Peyer's patch (tissue), 4 donors: ENCODE measurements at regions not wholly inside any gene's neighbourhood (a gene's known extent, or its start where the extent isn't known, plus 50 kb on each side); places are given as distances from the start of the nearest gene placed in this dataset.

Experiments
- DNase-seq, 3 donors: peaks; one replicate each; pipeline ENCODE4 v3.0.0-alpha.2; 2017 to 2019
- H3K27ac ChIP-seq, 4 donors: fragments of 200-600 bp; sonication (generic); one replicate each; pipeline ENCODE4 v1.5.1; 2016 to 2019
- H3K27me3 ChIP-seq, 2 donors: fragments of 200-600 bp; sonication (generic); one replicate each; pipeline ENCODE4 v1.5.1; 2019
- H3K36me3 ChIP-seq, 3 donors: fragments of 200-600 bp; sonication (generic); one replicate each; pipeline ENCODE4 v1.5.1; 2016 to 2019
- H3K4me1 ChIP-seq, 4 donors: fragments of 200-600 bp; sonication (generic); one replicate each; pipeline ENCODE4 v1.5.1; 2016 to 2019
- H3K4me3 ChIP-seq, 4 donors: fragments of 200-600 bp; sonication (generic); 1 replicate in 3 of 4; 2 replicates in 1 of 4; pipeline ENCODE4 v1.5.1; 2016 to 2019; ENCODE audit warnings: mild to moderate bottlenecking in 1 of 4
- H3K9me3 ChIP-seq, 4 donors: fragments of 200-600 bp; sonication (generic); one replicate each; pipeline ENCODE4 v1.5.1; 2016 to 2019; ENCODE audit warnings: mild to moderate bottlenecking in 1 of 4
- POLR2A ChIP-seq, 2 donors: fragments of 450-650 bp; IDR thresholded peaks; one replicate each; pipeline ENCODE4 v1.5.1; 2017; ENCODE audit warnings: antibody characterized with exemption in 2 of 2, mild to moderate bottlenecking in 2 of 2, moderate library complexity in 2 of 2
- TF ChIP-seq, protein P1 (sequence below), 6 experiments: fragments of 450-650 bp in 4 of 6; fragments of 200-600 bp in 2 of 6; sonication (generic) in 1 of 6; IDR thresholded peaks; one replicate each; pipeline ENCODE4 v1.5.1; 2017 to 2019; ENCODE audit warnings: antibody characterized with exemption in 6 of 6, mild to moderate bottlenecking in 3 of 6, moderate library complexity in 1 of 6

DNA sequence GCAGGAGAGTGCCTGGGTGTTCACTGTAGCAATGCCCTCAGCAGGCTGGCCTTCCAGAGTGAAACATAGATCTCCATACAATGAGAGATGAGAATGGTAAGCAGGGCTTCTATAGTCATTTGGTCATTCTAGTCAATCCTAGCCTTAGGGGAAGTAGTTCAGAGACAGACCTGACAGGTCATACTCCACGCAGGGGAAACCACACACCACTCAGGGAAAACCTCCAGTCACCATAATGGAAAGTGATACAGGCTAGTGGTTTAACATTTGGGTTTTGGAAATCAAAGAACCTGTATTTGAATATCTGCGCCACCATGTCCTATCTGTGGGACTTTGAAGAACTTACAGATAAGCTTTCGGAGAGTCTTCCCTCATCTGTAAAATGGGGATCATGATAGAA is 425.7 kb upstream of the PPP2R3A start:
- Histone ChIP-seq H3K4me3 (no peak overlapping the region), H3K9me3 (no peaks in the 10 kb centered on the region), H3K27me3 (no peaks in the 10 kb centered on the region), H3K27ac (no peak overlapping the region), H3K4me1 (no peaks in the 10 kb centered on the region), H3K36me3 (no peaks in the 10 kb centered on the region)
- DNase-seq: no peak
- no peak for TF ChIP-seq POLR2A (IDR thresholded peaks at IDR 0.05)
- TF ChIP-seq, protein P1, sequence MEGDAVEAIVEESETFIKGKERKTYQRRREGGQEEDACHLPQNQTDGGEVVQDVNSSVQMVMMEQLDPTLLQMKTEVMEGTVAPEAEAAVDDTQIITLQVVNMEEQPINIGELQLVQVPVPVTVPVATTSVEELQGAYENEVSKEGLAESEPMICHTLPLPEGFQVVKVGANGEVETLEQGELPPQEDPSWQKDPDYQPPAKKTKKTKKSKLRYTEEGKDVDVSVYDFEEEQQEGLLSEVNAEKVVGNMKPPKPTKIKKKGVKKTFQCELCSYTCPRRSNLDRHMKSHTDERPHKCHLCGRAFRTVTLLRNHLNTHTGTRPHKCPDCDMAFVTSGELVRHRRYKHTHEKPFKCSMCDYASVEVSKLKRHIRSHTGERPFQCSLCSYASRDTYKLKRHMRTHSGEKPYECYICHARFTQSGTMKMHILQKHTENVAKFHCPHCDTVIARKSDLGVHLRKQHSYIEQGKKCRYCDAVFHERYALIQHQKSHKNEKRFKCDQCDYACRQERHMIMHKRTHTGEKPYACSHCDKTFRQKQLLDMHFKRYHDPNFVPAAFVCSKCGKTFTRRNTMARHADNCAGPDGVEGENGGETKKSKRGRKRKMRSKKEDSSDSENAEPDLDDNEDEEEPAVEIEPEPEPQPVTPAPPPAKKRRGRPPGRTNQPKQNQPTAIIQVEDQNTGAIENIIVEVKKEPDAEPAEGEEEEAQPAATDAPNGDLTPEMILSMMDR (IDR thresholded peaks at IDR 0.05): no peak

DNA sequence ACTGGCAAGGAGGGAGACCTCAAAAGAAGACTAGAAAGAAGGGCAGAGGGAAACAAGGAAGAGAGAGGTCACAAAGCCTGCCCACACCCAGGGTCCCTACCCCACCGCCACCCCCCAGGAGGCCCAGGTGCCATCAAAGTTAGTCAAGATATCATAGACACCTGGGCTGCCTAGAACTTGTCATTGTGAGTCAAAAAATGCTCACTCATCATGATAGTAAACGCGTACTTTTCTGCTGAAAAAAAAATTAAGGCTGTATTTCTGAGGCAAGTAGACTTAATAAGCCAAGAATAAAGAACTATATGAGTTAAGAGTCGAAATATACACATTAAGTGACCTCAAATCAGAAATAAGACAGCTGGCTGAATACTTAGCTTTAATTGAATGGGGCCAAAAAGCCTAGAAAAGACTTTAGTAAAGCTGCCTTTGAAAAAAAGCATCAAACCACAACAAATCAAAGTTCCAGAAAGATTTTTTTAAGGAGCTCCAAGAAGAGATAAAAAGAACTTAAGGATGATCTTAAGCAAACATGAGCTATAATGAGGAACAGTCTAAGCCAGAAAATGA is 415.5 kb upstream of the PPP2R3A start:
- Histone ChIP-seq H3K4me3 (no peak overlapping the region), H3K27me3 (no peaks in the 10 kb centered on the region), H3K36me3 (no peaks in the 10 kb centered on the region), H3K4me1 (no peaks in the 10 kb centered on the region), H3K9me3 (no peaks in the 10 kb centered on the region), H3K27ac (no peak overlapping the region)
- no peak for DNase-seq
- TF ChIP-seq, protein P1 (IDR thresholded peaks at IDR 0.05): no peak
- TF ChIP-seq POLR2A (IDR thresholded peaks at IDR 0.05): no peak

DNA sequence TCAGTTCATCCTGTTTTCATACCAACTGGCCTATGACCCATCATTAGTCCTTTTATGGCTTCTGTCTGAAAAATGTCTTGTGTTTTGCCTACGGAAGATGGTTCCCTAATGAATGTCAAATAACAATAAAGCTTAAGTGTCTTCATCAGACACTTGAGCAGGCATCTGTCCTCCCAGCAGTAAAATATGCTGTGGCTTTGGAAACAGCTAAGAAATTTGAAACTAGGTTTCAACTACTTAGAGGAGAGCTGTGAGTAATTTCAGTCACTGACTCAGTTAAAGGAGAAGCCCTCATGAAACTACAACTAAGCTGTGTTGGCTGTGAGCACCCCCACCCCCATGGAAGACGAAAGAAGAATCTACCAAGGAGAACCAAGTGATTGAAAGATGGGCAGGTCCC is 409.4 kb upstream of the PPP2R3A start:
- H3K27ac ChIP-seq: no peak overlapping the region
- TF ChIP-seq, protein P1 (IDR thresholded peaks at IDR 0.05): no peak
- no peak for TF ChIP-seq POLR2A (IDR thresholded peaks at IDR 0.05)
- H3K36me3 ChIP-seq: no peaks in the 10 kb centered on the region
- H3K27me3 ChIP-seq: no peaks in the 10 kb centered on the region
- no peak overlapping the region for H3K4me3 ChIP-seq
- no peak for DNase-seq
- H3K9me3 ChIP-seq: no peaks in the 10 kb centered on the region
- no peaks in the 10 kb centered on the region for H3K4me1 ChIP-seq

DNA sequence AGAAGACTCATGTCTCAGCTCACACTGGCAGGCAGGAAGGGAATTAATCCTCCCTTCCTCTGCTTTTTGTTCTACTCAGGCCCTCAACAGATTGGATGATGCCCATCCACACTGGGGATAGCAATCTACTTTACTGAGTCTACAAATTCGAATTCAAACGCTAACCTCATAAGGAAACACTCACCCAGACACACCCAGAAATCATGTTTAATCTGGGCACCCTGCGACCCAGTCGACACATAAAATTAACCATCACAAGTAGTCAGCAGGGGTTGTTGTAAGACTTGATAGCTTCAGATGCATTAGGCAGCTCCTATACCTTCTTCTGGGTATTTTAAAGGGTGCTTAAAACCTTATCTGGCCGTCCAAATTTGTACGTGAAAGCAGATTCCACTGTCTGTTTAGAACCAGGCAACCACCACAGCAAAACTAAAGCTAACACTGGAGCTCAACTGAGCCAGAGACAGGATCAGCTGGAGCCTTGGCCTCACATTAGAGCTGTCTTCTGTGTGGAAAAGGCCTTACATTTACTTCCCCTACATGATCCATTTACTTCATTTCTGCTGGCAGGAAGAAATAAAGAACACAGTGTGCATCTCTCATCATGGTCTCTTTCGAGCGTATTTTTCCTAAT is 407.3 kb upstream of the PPP2R3A start:
- no peaks in the 10 kb centered on the region for H3K27me3 ChIP-seq
- H3K4me3 ChIP-seq: no peak overlapping the region
- no peaks in the 10 kb centered on the region for H3K4me1 ChIP-seq
- no peak for DNase-seq
- no peaks in the 10 kb centered on the region for H3K9me3 ChIP-seq
- no peaks in the 10 kb centered on the region for H3K36me3 ChIP-seq
- H3K27ac ChIP-seq: no peak overlapping the region
- TF ChIP-seq, protein P1 (IDR thresholded peaks at IDR 0.05): no peak
- TF ChIP-seq POLR2A (IDR thresholded peaks at IDR 0.05): no peak

DNA sequence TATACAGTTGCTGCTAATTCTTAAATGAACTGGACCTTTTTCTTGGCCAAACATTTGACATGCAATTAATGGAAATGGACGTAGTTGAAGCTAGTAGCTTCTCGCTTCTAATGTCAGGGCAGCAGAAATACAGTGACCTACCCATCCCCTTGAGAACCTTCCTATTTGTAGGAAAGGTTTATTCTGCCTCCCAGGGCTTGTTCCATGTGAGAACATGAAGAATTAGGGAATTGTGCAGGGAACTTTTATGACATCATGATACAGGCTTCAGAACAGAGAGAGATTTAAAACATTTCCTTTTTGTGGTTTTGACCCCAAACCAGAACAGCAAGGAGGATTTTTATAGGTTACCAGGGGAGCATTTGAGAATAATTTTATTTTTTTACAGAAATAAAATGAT is 406.6 kb upstream of the PPP2R3A start:
- H3K27ac ChIP-seq: no peak overlapping the region
- DNase-seq: no peak
- no peaks in the 10 kb centered on the region for H3K27me3 ChIP-seq
- no peaks in the 10 kb centered on the region for H3K9me3 ChIP-seq
- TF ChIP-seq, protein P1 (IDR thresholded peaks at IDR 0.05): no peak
- no peak for TF ChIP-seq POLR2A (IDR thresholded peaks at IDR 0.05)
- H3K4me1 ChIP-seq: no peaks in the 10 kb centered on the region
- no peak overlapping the region for H3K4me3 ChIP-seq
- H3K36me3 ChIP-seq: no peaks in the 10 kb centered on the region
